ENCODE measurements at regions not wholly inside any gene's neighbourhood (a gene's known extent, or its start where the extent isn't known, plus 50 kb on each side); places are given as distances from the start of the nearest gene placed in this dataset.

DNA sequence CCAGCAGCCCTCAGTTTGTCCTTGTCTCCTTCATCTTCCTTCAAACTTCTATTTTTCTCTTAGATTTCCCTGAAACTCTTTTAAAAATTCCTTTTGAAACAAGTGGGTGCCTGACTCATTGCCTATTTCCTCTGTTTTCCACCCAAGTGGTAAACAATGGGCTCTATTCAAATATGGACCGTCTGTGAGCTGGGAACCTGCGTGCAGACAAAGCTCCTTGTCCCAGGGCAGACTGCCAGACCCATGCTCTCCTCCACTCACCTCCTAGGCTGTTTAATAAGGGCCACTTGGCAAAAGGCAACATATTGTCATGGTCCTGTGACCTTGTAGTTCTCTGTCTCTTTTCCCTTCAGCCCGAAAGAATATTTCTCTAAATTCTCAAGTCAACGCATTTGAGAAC lies 332.7 kb upstream of the THBS1 start:
- Mint-ChIP-seq H3K4me3 (ENCODE audit: unreplicated experiment) (no peak overlapping the region), H3K9me3 (ENCODE audit: unreplicated experiment) (no peaks in the 10 kb centered on the region), H3K27ac (ENCODE audit: unreplicated experiment) (no peak overlapping the region)

DNA sequence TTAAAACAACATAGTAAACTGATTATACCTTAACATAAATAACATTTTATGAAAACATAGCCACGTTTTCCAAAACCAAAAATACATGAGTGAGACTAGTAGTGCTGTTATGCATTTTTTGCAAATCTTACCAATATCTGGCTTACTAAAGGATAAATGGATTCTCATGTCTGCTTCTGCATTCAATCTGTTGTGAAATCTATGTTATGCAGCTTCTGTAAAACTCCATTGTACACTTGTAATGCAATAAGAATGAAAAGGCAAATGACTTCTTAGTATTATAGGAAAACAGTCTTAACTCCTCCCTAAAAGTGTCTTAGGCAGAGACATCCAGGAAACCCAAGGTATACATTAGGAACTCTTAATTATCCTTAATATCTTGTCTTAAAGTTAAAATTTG lies 330.9 kb upstream of the THBS1 start:
- TF ChIP-seq, protein P1, sequence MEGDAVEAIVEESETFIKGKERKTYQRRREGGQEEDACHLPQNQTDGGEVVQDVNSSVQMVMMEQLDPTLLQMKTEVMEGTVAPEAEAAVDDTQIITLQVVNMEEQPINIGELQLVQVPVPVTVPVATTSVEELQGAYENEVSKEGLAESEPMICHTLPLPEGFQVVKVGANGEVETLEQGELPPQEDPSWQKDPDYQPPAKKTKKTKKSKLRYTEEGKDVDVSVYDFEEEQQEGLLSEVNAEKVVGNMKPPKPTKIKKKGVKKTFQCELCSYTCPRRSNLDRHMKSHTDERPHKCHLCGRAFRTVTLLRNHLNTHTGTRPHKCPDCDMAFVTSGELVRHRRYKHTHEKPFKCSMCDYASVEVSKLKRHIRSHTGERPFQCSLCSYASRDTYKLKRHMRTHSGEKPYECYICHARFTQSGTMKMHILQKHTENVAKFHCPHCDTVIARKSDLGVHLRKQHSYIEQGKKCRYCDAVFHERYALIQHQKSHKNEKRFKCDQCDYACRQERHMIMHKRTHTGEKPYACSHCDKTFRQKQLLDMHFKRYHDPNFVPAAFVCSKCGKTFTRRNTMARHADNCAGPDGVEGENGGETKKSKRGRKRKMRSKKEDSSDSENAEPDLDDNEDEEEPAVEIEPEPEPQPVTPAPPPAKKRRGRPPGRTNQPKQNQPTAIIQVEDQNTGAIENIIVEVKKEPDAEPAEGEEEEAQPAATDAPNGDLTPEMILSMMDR (IDR thresholded peaks at IDR 0.05), result no peak

More for the DNA sequence above, 332.7 kb upstream of the THBS1 start:
- TF ChIP-seq, protein P1 (IDR thresholded peaks at IDR 0.05), result no peak
- Mint-ChIP-seq H3K4me1 (ENCODE audit: unreplicated experiment) (peaks cover 10% of the 10 kb centered on the region), H3K27me3 (ENCODE audit: unreplicated experiment) (no peaks in the 10 kb centered on the region), H3K36me3 (ENCODE audit: unreplicated experiment) (no peaks in the 10 kb centered on the region)
- DNase-seq (ENCODE audit: extremely low spot score, unreplicated experiment), result no peak

DNA sequence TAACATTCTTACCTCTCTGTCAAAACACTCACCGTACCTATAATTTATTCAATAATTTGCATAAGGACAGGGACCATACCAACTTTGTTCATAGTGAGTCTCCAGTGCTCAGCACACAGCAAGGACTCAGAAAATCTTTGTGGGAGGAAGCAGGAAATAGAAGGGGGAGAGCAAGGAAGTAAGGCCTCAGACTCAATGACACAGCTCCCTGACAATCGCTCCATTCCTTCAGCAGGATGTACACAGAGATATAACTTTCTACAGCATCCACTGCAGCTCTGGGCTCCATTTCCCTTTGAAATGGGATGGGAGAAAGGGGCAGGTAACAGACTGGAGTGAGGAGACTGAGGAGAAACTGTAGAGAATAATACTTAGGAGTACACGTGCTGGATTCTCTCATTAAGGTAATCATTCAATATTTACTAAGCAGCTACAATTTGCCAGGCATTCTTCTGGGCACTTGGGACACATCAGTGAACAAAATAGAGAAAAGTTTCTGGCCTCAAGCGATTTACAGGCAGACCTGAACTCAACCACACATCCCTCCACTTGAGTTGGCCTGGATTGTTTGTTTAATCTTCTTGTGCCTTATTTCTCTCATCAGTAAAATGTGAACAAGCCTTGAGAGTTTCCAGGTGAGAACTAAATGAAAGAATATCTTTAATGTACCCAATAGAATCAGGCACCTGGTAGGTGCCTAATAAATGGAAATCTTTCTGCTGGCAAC lies 330.3 kb upstream of the THBS1 start:
- Mint-ChIP-seq H3K27me3 (ENCODE audit: unreplicated experiment) (no peaks in the 10 kb centered on the region), H3K4me1 (ENCODE audit: unreplicated experiment) (peaks cover 10% of the 10 kb centered on the region), H3K36me3 (ENCODE audit: unreplicated experiment) (no peaks in the 10 kb centered on the region), H3K9me3 (ENCODE audit: unreplicated experiment) (no peaks in the 10 kb centered on the region), H3K27ac (ENCODE audit: unreplicated experiment) (no peak overlapping the region), H3K4me3 (ENCODE audit: unreplicated experiment) (no peak overlapping the region)
- TF ChIP-seq, protein P1 (IDR thresholded peaks at IDR 0.05), result no peak
- DNase-seq (ENCODE audit: extremely low spot score, unreplicated experiment), result no peak

More for the DNA sequence above, 330.9 kb upstream of the THBS1 start:
- no peak overlapping the region for H3K4me3 Mint-ChIP-seq (ENCODE audit: unreplicated experiment)
- H3K27ac Mint-ChIP-seq (ENCODE audit: unreplicated experiment), result no peak overlapping the region
- no peaks in the 10 kb centered on the region for H3K36me3 Mint-ChIP-seq (ENCODE audit: unreplicated experiment)
- no peaks in the 10 kb centered on the region for H3K9me3 Mint-ChIP-seq (ENCODE audit: unreplicated experiment)
- DNase-seq (ENCODE audit: extremely low spot score, unreplicated experiment), result no peak
- no peaks in the 10 kb centered on the region for H3K27me3 Mint-ChIP-seq (ENCODE audit: unreplicated experiment)
- H3K4me1 Mint-ChIP-seq (ENCODE audit: unreplicated experiment), result peaks cover 10% of the 10 kb centered on the region

DNA sequence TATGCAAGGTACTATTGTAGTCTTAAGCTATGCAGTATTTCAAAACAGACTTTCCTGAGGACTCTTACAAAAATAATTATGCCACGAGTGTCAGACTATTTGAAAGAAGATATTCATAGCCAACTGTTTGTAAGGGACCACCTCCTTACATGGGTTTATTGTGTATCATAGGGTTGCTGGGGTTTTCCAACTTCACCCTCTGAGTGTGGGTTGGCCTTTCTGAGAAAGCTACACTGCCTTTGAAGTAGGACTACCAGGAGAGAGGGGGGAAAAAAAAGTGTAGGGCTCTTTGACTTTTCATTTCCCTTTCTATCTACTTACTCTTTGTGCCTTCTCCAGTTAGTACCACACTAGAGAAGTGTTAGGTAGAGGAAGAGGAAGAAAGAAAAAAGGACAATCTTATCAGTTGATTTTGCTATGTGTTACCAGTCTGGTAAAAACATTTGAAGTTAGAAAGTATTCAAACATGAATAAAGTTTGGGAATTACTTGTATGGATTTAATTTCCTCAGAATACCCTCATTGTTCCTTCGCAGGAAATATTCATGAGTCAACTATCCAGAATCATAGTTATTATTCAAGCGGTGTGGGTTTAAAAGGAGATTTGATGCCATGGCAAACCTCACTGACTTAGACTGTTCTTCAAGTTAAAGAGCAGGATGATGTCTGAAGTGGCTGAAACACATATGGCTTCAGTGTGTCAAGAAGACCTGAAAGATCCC lies 329.3 kb upstream of the THBS1 start:
- TF ChIP-seq, protein P1 (IDR thresholded peaks at IDR 0.05), result no peak
- Mint-ChIP-seq H3K4me1 (ENCODE audit: unreplicated experiment) (peaks cover 10% of the 10 kb centered on the region), H3K27me3 (ENCODE audit: unreplicated experiment) (no peaks in the 10 kb centered on the region), H3K9me3 (ENCODE audit: unreplicated experiment) (no peaks in the 10 kb centered on the region), H3K27ac (ENCODE audit: unreplicated experiment) (no peak overlapping the region), H3K4me3 (ENCODE audit: unreplicated experiment) (no peak overlapping the region), H3K36me3 (ENCODE audit: unreplicated experiment) (no peaks in the 10 kb centered on the region)
- DNase-seq (ENCODE audit: extremely low spot score, unreplicated experiment), result no peak

DNA sequence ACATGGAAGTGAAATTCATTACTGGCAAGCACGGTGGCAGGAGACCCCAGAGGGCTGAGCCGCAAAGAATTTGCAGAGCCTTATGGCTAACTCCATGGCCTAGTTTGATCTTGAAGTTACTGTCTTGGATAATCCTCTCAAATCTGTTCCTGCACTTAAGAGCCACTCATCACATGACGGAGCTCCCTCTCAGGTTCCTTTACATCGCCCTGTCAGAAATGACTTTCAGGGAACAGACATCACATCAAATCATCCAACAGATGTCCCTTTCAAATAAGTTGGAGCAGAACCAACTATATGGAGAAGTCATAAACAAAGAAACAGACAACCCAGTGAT lies 328.8 kb upstream of the THBS1 start:
- Mint-ChIP-seq H3K27ac (ENCODE audit: unreplicated experiment) (no peak overlapping the region), H3K27me3 (ENCODE audit: unreplicated experiment) (no peaks in the 10 kb centered on the region), H3K9me3 (ENCODE audit: unreplicated experiment) (no peaks in the 10 kb centered on the region), H3K36me3 (ENCODE audit: unreplicated experiment) (no peaks in the 10 kb centered on the region), H3K4me3 (ENCODE audit: unreplicated experiment) (no peak overlapping the region), H3K4me1 (ENCODE audit: unreplicated experiment) (peaks cover 10% of the 10 kb centered on the region)
- TF ChIP-seq, protein P1 (IDR thresholded peaks at IDR 0.05), result no peak
- DNase-seq (ENCODE audit: extremely low spot score, unreplicated experiment), result no peak

Measured in osteocyte (in vitro differentiated cells).